AG09309 (cell line): ENCODE measurements at regions not wholly inside any gene's neighbourhood (a gene's known extent, or its start where the extent isn't known, plus 50 kb on each side); places are given as distances from the start of the nearest gene placed in this dataset.

ENCODE experiments used
- DNase-seq: peaks from one replicate; pipeline ENCODE4 v3.0.0-alpha.2; 2010; ENCODE audit warnings: low read depth
- H3K4me3 ChIP-seq: 2 replicates; pipeline ENCODE4 v1.5.1; 2011; ENCODE audit warnings: mild to moderate bottlenecking, low read depth, low read length, moderate library complexity; ENCODE audit not compliant: control insufficient read depth
- TF ChIP-seq, protein P1 (sequence below): IDR thresholded peaks from 2 replicates; pipeline ENCODE4 v1.5.1; 2011; ENCODE audit warnings: mild to moderate bottlenecking, low read depth, low read length, inconsistent platforms; ENCODE audit not compliant: insufficient read depth, control insufficient read depth; ENCODE audit errors: missing control alignments

DNA sequence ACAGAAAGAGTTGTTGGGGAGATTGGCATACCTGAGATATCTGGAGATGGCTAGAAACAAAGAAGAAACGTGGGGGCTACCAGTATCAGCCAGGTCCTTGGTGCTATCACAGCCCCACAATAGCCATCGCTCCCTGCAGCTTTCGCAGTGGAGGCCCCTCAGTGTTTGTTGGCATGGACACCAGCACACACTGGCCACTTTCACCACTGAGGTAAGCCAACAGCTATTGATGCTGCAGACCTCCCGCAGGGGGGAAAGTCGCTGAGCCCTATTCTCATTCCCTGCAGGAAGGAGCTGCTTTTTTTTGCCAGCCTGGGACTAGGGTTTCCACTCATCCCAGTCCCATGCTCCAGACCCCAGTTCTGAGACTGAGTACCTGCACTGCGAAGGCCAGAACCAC lies 879.2 kb upstream of the IGFBP7 start:
- H3K4me3 ChIP-seq, result no peak overlapping the region
- no peak for DNase-seq
- TF ChIP-seq, protein P1, sequence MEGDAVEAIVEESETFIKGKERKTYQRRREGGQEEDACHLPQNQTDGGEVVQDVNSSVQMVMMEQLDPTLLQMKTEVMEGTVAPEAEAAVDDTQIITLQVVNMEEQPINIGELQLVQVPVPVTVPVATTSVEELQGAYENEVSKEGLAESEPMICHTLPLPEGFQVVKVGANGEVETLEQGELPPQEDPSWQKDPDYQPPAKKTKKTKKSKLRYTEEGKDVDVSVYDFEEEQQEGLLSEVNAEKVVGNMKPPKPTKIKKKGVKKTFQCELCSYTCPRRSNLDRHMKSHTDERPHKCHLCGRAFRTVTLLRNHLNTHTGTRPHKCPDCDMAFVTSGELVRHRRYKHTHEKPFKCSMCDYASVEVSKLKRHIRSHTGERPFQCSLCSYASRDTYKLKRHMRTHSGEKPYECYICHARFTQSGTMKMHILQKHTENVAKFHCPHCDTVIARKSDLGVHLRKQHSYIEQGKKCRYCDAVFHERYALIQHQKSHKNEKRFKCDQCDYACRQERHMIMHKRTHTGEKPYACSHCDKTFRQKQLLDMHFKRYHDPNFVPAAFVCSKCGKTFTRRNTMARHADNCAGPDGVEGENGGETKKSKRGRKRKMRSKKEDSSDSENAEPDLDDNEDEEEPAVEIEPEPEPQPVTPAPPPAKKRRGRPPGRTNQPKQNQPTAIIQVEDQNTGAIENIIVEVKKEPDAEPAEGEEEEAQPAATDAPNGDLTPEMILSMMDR, result no peak

DNA sequence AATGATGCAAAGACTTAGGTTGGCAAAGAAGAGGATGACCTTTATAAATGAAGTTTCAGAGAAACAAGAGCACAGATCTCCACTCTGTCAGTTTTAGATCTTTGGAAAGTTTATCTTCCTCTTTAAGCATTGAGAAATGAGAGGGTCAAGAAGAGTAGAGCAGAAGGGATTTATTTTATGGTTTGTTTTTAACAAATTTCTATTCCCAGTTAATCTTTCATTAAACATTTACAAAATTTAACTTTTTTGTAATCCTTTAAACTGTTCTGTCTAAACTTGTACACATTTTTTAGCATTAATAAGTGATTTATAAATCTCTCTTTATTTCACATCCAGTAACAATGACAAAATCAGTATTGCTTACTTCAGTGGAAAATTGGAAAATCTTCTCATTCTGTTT lies 875.0 kb upstream of the IGFBP7 start:
- no peak overlapping the region for H3K4me3 ChIP-seq
- TF ChIP-seq, protein P1, result no peak
- DNase-seq, result no peak

DNA sequence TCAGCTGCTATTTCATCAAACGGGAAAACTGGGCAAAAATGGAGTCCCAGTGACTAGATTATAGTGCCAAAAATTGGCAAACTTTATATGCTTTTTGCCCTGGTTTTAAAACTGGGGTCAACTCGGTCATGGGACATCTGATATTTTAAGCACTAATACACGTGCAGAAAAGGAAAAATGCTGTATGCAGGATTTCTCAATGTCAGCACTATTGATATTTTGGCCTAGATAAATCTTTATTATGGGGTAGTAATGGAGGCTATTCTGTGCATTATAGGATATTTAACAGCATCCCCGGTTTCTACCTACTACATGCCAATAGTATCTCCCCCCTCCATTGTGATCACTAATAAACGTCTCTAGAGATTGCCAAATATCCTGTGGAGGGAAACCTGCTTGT lies 870.9 kb upstream of the IGFBP7 start:
- no peak for DNase-seq

DNA sequence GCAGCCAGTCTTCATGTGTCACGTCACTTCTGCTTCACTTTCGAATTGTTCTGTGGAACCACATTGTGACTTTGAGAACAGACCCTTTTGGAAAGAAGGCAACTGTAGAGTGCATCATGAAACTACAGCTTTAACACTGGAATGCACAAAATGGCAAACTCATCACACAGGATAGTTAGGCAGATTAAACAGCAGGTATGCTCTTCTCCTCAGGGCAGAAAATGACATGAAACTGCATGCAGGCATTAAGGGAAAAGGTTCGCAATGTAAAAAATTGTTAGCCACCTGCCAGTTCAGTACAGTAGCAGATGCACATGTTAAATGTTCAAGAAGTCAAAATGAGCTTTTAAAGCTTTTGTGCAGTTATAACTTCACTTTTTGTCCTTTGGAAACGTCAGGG lies 864.6 kb upstream of the IGFBP7 start:
- no peak overlapping the region for H3K4me3 ChIP-seq
- TF ChIP-seq, protein P1, result no peak
- DNase-seq, result no peak

More for the DNA sequence above, 870.9 kb upstream of the IGFBP7 start:
- no peak overlapping the region for H3K4me3 ChIP-seq
- TF ChIP-seq, protein P1, result no peak

DNA sequence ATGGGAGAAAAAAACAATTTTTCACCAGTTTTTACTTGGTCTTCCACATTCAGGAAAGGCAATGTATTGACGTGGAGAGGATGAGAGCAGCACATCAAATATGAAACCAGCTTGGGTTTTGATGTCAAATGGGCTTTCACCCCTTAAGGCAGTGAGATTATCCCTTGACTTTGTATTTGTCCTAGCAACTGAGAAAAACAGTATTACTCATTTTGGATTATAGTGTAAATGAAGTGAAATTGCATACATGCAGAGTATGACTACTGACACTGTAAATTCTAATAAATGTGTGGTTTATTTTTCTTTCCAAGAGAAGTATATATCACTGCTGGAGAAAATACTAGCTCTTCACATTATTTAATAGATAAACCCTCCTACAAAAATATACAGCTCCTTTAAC lies 863.6 kb upstream of the IGFBP7 start:
- no peak overlapping the region for H3K4me3 ChIP-seq
- no peak for DNase-seq
- TF ChIP-seq, protein P1, result no peak

DNA sequence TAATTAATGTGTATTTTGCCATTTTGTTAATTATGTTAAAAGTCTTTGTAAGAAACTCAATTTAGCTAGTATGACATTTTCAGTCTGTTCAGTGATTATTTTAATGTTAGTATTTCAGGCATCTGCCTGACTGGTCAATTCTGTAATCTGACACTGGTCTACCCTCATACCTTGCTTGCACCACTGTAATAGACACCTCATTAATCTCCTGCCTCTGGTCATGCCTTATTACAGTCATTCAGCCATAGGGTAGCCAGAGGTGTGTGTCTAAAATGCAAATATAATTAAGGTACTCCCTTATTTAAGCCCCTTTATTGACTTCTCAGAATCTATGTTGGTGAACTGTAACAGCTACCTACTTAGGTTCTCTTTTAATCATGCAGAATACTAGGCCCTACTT lies 861.1 kb upstream of the IGFBP7 start:
- DNase-seq, result no peak
- TF ChIP-seq, protein P1, result no peak
- no peak overlapping the region for H3K4me3 ChIP-seq
